ENCODE measurements at regions not wholly inside any gene's neighbourhood (a gene's known extent, or its start where the extent isn't known, plus 50 kb on each side); places are given as distances from the start of the nearest gene placed in this dataset.

DNA sequence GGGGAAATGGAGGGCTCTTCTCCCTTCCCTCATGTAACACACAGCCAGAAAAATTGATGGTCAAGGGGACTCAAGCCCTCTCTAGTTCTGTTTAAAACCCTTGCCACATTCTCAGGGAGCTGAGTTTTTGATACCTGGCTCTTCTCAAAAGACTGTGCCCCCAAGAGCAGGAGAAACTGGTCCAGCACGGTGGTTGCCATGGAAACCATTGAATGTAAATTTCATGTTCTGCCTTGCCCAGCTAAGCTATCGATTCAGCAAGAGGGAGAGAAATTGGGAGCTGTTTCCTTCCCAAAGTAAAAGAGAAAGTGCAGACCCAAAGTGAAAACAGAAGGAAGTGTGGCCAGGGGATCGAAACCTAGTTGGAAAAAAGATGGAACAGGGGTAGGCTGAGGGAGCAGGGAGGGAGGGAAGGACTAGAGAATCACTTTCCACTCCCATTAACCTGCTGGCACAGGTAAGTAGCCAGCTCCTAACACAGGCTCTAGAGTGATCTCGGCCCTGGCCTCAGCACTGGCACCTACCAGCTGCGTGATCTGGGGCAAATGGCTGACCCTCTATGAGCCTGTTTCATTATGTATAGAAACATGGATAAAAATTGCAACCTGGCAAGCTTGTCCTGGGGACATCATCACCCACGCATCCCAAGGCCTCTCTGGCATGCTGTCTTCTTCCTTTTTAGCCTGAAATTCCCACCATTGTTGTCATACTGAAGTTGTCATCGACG, 140.9 kb downstream of the TPRA1 start:
- H3K9me2 ChIP-seq (ENCODE audit: low read depth, low read length), result no peaks in the 10 kb centered on the region
- no peaks in the 10 kb centered on the region; the same call in 1 of the 2 replicates for H3K27me3 ChIP-seq (ENCODE audit: insufficient read depth, low read length)
- no peaks in the 10 kb centered on the region for H4K20me1 ChIP-seq (ENCODE audit: insufficient read depth, low read length)
- no peaks in the 10 kb centered on the region for H3K79me2 ChIP-seq (ENCODE audit: insufficient read depth, low read length)
- no peak overlapping the region for H3K9ac ChIP-seq (ENCODE audit: low read length)
- no peaks in the 10 kb centered on the region for H3K9me3 ChIP-seq (ENCODE audit: low read length)
- H3K4me1 ChIP-seq (ENCODE audit: insufficient read depth, low read length, severe bottlenecking), result no peaks in the 10 kb centered on the region
- H3K27ac ChIP-seq (ENCODE audit: low read depth, low read length, poor library complexity, severe bottlenecking), result no peak overlapping the region
- no peak overlapping the region for H3K4me3 ChIP-seq (ENCODE audit: low read depth, low read length, poor library complexity, severe bottlenecking)
- no peaks in the 10 kb centered on the region for H3K36me3 ChIP-seq (ENCODE audit: insufficient read depth, low read length)
- no peak overlapping the region for H3K4me2 ChIP-seq (ENCODE audit: low read length)
- no peak overlapping the region for H2AFZ ChIP-seq (ENCODE audit: low read length)
- H3F3A ChIP-seq (ENCODE audit: insufficient read depth, low read length), result no peaks in the 10 kb centered on the region
- TF ChIP-seq CTCF (IDR thresholded peaks at IDR 0.05; ENCODE audit: low read length) (no peak), EZH2 (IDR thresholded peaks at IDR 0.05; ENCODE audit: borderline replicate concordance, low read length) (no peak)

GRCh38 chr3:127448671-127449070, 141.9 kb downstream of the TPRA1 start:
- no peak for TF ChIP-seq CTCF (IDR thresholded peaks at IDR 0.05; ENCODE audit: low read length)
- no peak for TF ChIP-seq EZH2 (IDR thresholded peaks at IDR 0.05; ENCODE audit: borderline replicate concordance, low read length)
- H2AFZ ChIP-seq (ENCODE audit: low read length), result no peak overlapping the region
- no peak overlapping the region for H3K27ac ChIP-seq (ENCODE audit: low read depth, low read length, poor library complexity, severe bottlenecking)
- no peaks in the 10 kb centered on the region for H3K9me3 ChIP-seq (ENCODE audit: low read length)
- H3K9me2 ChIP-seq (ENCODE audit: low read depth, low read length), result no peaks in the 10 kb centered on the region
- H3K4me1 ChIP-seq (ENCODE audit: insufficient read depth, low read length, severe bottlenecking), result no peaks in the 10 kb centered on the region
- no peak overlapping the region for H3K4me3 ChIP-seq (ENCODE audit: low read depth, low read length, poor library complexity, severe bottlenecking)
- H3K9ac ChIP-seq (ENCODE audit: low read length), result no peak overlapping the region
- H3K36me3 ChIP-seq (ENCODE audit: insufficient read depth, low read length), result no peaks in the 10 kb centered on the region
- H4K20me1 ChIP-seq (ENCODE audit: insufficient read depth, low read length), result no peaks in the 10 kb centered on the region
- H3F3A ChIP-seq (ENCODE audit: insufficient read depth, low read length), result no peaks in the 10 kb centered on the region
- no peaks in the 10 kb centered on the region; the same call in 1 of the 2 replicates for H3K27me3 ChIP-seq (ENCODE audit: insufficient read depth, low read length)
- H3K4me2 ChIP-seq (ENCODE audit: low read length), result no peak overlapping the region
- no peaks in the 10 kb centered on the region for H3K79me2 ChIP-seq (ENCODE audit: insufficient read depth, low read length)

DNA sequence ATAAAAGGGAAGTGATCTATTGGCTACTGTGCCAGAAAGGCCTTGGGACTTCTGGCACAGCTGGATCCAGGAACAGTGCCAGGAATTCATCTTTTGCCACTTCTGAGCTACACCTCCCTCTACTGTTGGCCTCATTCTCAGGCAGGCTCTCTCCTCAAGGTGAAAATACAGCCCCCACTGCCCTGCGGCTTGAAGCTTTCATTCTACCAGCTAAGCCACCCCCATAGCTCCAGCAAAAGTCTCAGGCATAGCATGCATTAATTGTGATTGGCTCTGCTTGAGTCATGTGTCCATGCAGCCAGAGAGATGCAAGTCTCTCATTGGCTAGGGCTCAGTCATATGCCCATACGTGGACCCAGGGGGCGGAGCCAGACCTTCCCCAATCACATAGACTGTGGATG, 142.4 kb downstream of the TPRA1 start:
- no peak overlapping the region for H3K9ac ChIP-seq (ENCODE audit: low read length)
- no peak overlapping the region for H3K4me3 ChIP-seq (ENCODE audit: low read depth, low read length, poor library complexity, severe bottlenecking)
- H3K9me3 ChIP-seq (ENCODE audit: low read length), result no peaks in the 10 kb centered on the region
- H3K27me3 ChIP-seq (ENCODE audit: insufficient read depth, low read length), result no peaks in the 10 kb centered on the region; the same call in 1 of the 2 replicates
- no peak overlapping the region for H3K4me2 ChIP-seq (ENCODE audit: low read length)
- H3K27ac ChIP-seq (ENCODE audit: low read depth, low read length, poor library complexity, severe bottlenecking), result no peak overlapping the region
- H3K79me2 ChIP-seq (ENCODE audit: insufficient read depth, low read length), result no peaks in the 10 kb centered on the region
- H4K20me1 ChIP-seq (ENCODE audit: insufficient read depth, low read length), result no peaks in the 10 kb centered on the region
- no peaks in the 10 kb centered on the region for H3K36me3 ChIP-seq (ENCODE audit: insufficient read depth, low read length)
- no peak for TF ChIP-seq EZH2 (IDR thresholded peaks at IDR 0.05; ENCODE audit: borderline replicate concordance, low read length)
- no peak for TF ChIP-seq CTCF (IDR thresholded peaks at IDR 0.05; ENCODE audit: low read length)
- no peak overlapping the region for H2AFZ ChIP-seq (ENCODE audit: low read length)
- no peaks in the 10 kb centered on the region for H3K9me2 ChIP-seq (ENCODE audit: low read depth, low read length)
- no peaks in the 10 kb centered on the region for H3F3A ChIP-seq (ENCODE audit: insufficient read depth, low read length)
- H3K4me1 ChIP-seq (ENCODE audit: insufficient read depth, low read length, severe bottlenecking), result no peaks in the 10 kb centered on the region

All from OCI-LY1 (cell line).